Amygdala (tissue), 56 donors: ENCODE measurements at regions not wholly inside any gene's neighbourhood (a gene's known extent, or its start where the extent isn't known, plus 50 kb on each side); places are given as distances from the start of the nearest gene placed in this dataset.

Experiments
- DNase-seq, 56 donors: peaks; one replicate each; lab custom pipeline; 2025; lab: John Stamatoyannopoulos, UW

DNA sequence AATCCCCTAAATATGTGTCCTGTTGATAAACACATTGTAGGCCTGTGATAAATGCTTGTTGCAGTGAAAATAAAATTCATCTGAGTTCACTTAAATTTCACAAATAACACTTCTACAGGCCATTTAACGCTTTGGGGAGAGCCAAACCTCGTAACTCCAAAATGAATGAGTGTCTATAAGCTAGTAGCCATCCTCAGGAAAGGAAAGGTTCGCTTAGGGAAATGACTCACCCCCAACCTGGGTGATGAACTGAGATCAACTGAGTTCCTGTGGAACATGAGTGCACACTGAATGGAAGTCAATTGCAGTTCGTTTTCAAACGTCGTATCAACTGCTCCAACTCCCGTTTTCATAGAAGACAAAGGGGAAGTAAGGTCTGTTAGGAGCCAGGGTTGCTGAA lies 527.6 kb upstream of the ID2 start:
- no peak for DNase-seq

DNA sequence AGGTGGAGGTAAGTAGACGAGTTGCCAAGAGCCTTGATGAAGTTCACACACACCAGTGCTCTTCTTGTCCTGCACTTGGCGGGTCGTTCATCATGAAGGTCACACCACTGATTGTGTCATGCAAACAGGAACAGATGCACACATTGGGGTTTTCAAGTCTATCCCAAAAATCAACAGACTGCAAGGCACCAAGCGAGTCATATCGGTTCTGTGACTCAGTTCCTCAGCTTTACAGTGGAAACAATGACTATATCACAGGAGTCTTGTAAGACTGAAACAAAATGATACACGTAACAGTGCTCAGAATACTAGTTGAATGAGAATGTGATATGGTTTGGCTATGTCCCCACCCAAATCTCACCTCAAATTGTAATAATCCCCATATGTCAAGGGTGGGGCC lies 526.9 kb upstream of the ID2 start:
- no peak for DNase-seq

DNA sequence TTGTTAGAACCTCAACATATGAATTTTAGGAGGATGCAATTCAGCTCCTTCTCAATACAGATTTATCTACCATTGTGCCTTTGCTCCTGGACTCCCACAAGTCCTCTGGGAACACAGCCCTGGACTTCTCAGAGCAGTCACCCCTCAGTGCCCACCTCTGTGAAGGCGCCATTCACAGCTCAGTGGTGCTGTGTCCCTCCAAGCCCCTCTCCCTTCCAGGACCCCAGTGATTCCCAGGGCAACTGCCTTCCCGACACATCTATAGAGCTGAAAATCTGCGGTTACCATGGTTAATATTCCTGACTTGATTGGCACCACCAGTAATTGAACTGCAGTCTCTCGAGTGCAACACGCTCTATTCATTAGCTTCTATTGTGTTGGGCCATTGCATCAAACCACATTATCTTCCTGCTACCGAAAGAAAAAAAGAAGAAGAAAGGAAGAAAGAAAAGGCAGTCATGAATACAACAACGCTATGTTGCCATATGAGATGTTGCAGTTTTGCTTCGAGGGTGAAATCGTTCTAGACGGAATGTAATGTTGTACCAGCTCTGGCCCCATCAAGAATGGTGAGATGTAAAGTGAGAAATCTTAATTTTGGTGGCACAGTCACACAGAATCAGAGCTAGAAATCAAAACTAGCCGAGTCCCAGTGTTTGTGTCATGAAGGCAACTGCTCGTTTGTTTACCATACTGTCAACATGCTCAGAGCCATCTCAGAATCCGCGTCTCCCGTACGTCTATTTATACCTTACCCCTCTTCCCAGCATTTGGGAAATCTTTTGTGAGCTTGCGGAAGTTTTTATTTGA lies 524.0 kb upstream of the ID2 start:
- DNase-seq: no peak

DNA sequence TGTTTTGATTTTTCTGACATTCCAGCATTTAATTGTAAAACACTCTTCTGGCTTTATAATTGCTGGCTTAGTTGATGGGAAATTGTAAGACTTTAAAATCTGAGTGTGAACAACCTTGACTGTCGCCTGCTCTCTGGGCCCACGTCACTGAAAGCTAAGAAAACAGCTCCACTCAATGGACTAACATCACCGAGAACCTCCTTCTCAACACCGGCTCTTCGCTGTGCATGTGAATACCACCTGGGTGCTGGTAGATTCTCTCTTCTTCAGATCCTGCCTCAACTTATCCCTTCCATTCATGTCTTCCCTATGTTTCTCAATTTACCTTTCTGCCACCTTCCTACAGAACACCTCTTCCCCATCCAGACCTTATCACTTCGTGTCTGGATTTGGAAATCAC lies 523.1 kb upstream of the ID2 start:
- DNase-seq: no peak

DNA sequence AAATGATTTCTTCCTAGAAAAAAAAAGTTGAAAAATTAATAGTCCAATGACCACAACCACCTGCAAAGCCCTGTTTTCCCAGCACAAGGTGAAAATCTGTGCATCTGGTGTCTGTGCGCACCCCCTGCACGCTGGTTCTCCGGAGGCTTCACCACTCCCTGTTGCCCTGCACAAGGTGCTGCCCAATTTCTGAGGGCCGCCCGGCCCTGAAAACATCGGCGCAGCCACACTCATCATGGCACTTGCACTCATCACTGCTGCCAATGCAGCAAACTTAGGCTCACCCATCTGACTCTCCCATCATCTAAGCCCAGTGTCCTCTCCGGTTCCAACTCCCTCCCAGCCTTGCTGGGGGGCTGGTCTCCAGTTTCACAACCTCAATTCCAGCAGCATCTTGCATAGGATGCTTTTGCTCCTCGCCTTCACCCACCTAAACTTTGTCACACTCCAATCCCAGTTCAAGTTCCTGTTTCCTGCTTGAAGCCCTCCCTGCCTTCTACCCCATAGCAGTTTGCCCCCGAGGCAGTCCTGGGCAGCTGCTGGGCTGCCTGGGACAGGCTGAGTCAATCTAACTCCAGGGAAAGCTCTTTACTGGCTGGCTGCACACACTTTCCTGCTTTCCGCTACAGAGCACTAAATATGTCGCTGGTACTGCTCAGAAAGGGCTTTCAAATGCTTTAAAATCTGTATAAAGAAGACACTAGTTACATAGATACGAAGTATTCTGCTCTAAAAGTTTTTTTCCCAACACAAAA lies 522.5 kb upstream of the ID2 start:
- no peak for DNase-seq

DNA sequence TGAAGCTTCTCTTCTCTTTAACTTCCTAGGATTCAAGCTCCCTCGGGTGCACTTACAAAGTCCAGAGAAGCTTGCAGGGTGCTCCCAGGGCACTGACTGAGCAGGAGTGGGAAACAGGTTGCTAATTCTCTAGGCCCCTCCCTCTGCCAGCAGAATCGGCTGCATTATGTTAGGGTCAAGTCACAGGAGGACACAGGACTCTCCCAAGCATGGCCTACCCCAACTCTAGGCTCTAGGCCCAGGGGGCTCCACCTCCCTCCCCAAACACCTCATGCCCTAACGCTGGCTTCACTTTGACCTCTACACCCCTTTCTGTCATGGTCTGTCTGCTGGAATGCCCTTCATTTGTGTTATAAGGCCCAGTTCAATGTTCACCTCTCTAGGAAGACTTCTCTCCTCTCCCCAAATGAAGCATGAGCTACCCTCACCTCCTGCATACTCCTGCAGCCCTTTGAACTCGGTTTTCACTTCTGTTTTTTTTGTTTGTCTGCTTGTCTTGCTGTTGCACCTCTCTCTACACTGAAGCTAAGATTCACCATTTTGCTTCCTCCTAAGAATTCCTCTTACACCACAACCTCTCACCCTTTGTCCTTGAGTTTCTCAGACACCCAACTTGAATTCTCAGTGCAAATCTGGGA lies 521.8 kb upstream of the ID2 start:
- DNase-seq: no peak

DNA sequence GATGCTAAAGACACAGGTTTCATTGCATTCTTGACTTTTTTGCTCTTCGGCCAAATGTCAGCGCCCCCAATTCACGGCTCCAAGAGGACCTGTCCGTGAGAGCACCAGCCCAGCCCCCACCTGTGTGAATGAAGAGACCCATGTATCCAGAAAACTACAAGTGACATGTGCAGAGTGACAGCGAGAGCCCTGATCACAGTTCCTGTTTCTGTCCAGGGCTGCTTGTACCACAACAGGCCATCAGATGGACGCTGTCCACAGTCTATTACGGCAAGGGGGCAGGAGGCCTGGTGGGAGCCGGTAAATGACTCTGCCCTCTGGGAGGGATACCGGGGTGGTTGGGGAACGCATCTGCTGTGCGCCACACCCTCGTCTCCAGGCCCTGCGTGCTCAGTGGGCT lies 520.9 kb upstream of the ID2 start:
- DNase-seq: no peak

DNA sequence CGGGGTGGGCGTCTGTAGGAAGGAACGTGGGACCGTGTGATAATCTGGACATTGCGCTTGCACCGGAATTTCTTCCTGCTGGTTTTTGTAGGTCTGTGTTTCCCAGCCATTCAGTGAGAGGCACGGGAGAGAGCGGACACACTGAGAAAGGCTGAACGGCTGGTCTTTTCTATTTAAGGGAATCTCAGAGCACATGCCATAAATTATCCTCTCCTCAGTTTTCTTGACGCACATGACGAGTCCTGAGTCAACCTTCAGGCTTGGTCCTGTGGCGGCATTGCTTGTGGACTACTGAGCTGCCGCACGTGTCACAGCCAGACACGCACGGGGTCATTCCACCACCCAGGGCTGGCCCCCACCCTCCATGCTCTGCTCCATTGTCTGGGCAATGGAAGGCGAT lies 519.3 kb upstream of the ID2 start:
- no peak for DNase-seq

DNA sequence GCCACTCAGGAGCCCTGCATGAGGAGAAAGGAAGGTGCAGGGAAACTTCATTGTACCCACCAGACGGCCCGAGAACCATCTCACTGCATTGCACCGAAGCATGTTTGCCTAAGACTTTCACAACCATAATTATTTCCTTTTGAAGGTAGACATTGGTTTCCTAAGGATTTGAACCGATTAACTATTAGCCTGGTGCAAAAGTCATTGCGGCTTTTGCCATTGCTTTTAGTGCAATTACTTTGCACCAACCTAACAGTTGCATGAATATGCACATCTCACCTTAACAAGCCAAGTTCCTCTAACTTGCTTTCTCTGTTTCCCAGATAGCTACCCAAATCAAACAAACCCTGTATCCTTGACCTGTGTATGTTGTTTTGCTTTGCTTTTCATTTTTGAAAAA lies 516.3 kb upstream of the ID2 start:
- DNase-seq: no peak

DNA sequence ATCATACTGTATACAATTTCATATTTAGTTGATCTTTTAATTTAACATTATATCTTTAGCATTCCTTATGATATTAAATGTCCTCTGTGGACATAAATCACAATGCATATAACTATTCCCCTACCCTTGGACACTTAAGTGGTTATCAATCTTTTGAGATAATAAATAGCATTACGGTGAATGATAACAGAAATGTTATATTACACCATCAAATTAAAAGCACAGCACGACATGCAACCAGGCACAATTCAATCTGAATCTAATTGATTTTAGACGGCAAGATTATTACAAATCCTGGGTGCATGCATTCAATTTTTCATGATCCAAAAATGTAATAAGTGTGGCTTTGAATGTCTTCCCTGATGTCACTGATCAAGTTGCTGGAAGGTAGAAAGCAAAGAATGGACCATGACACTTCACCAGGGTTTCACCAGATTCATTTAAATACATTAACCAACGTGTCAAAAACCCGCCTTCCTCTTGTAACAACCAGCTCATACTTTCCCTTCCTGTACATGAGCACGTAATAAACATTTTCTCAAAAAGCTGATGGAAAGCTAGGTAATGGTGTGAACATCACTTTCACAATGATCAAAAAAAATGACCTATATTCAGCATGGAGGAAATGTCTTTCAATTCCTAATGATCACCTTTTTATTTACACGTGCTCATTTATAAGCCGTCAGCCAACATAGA lies 513.7 kb upstream of the ID2 start:
- no peak for DNase-seq

DNA sequence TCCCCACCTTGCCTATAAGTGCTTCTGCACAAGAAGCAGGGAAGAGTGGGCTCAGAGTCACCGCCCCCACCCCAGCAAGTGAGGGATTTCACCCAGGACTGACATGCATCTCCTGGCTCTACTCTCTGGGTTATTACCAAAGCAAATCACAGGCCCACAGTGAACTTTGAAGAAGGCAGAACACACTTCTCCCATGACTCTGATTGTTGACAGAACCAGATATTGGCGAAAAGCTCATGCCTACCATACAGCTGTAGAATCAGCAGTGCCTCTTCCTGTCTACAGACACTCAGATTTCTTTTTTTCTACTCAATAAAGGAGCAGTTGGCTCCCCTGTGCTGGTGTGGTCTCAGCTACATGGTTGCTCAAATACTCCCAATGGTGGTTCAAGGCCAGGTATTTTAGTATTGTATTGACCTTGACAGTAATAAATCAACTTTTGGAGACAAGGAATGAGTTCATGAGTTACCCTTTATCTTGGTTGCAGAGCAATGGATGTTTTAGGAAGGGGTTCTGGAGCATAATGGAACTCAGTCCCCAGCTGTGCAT lies 512.9 kb upstream of the ID2 start:
- no peak for DNase-seq

DNA sequence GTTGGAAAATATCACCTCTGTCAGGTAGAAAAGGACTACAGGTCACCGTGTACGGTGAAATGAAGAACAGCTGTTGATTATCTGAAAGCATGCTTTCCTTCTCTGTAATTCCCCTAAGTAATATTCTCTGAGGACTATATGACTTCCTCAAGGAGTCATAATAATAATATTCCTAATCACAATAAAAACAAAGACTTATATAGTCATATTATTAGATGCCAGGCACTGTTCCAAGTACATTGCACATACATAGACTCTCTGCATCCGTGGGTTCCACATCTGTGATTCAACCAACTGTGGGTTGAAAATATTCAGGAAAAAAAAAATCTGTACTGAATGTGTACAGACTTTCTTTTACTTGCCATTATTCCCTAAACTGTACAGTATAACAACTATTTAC lies 512.4 kb upstream of the ID2 start:
- no peak for DNase-seq

DNA sequence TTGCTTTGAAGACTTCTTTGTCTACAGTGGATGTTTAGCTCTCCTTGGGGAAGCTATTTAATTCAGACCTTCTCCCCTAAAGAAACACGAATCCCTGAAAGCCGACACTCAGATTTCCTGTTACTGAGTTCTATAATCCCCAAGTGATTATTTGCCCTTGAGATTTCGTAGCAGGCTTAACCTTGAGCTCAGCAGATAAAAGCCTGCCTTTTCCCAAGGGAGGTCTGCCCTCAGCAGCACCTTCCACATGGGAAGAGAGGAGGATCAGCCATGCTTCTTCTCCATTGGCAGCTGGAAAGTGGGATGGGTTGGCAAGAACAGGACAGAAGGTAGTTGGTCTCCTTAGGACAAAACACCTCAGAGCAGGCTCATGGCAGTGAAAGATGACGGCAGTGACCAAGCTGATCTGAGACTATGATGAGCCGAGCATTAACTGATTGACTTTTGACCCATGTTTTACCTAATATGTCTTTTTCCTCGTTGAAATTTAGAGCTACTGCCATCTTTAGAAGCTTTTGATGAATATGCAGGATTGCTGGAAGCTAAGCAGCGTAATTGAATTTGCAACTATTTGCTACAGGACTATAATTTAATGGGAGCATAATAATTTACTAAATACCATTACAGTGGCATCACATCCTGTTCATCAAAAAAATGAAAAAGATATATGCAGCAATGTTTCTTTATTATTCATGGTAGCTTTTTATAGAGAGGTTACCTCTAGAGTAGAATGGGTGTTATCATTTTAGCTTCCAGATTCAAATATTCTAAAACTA lies 511.1 kb upstream of the ID2 start:
- DNase-seq: no peak

DNA sequence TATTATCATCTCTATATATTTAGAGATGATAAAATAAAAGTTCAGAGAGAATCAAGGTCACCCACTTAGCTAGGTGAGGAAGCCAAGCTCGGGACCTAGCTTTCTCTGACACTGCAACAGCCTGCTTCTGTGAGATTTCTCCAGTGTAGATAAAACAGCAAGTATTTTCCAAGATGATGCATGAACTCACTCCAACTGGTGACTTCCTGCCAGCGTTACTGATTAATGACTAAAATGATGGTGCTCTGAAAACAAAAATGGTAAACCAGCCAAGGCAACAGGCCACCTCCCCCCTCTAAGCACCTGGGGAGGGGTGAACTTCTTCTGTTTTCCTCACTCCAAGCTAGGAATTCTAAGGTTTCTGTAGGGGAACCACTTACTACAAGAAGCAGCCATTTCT lies 510.2 kb upstream of the ID2 start:
- no peak for DNase-seq

DNA sequence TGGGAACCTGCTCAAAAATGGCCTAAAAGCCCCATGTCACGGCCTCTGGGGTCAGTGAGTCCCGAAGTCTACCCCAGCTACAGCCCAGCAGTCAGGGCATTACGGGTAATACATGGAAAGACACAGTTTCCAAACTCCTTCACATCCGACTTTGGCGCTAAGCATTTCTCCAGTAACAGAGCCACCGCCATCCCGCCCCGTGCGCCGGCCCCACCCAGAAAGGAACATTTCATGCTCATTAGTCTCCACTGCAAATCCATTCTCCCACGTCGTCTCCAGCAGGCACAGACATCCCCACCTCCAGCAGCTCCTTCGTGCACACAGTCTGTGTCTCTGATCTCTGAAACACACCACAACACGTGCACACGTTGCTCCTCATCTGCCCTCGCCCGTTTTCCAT lies 509.2 kb upstream of the ID2 start:
- DNase-seq: no peak

DNA sequence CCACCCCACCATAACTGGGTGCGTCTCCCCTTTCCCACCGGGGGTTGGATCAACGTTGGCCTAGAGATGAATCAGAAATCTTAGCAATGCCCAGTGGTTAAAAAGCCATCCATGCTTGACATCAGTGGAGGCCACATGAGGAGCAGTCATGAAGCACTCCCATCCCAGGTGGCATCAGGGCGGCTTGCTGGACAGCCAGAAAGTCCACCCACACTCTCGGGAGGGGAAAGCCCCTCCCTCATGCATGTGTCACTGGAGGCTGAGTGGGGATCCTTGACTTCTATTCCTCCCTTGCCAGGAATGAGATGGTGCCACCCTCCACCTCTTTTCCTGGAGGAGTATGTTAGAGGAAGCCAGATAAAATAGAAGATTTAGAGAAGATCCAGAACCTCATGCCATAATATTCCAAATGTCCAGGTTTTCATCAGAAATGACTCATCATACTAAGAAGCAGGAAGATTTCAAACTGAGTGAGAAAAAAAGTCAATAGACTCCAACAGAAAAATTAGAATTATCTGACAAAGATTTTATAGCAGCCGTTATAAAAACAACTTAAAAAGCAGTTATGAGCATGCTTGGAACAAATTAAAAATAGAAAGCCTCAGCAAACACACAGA lies 507.1 kb upstream of the ID2 start:
- DNase-seq: no peak

DNA sequence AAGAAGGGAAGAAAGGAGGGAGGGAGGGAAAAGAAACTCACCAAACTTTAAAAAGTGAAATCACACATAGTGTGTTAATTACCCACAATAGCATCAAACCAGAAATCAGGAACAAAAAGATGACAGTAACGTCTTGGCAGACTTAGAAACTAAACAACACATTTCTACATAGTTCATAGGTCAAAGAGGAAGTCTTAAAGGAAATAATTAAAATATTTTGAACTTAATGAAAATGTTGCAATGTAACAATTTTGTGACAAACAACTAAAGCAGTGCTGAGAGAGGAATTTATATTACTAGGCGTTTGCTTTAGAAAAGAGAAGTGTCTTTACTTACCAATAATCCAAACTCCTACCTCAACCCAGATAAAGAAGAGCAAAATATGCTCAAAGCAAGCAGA lies 505.0 kb upstream of the ID2 start:
- no peak for DNase-seq

DNA sequence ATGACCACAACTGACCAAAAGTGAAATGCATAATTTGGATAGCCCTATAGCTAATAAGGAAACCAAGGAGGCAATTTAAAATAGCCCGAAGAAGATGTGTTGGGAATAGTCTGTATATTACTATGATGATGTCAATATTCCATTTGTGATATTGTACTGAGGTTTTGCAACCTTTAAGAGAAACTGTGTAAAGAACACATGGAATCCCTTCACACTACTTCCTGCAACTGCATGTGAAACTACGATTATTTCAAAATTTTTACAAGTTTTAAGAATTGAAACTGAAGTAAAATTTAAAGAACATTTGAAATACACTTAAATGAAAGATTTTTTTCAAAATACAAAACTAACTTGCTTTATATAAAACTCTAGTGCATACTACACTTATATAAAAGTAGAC lies 504.3 kb upstream of the ID2 start:
- no peak for DNase-seq

DNA sequence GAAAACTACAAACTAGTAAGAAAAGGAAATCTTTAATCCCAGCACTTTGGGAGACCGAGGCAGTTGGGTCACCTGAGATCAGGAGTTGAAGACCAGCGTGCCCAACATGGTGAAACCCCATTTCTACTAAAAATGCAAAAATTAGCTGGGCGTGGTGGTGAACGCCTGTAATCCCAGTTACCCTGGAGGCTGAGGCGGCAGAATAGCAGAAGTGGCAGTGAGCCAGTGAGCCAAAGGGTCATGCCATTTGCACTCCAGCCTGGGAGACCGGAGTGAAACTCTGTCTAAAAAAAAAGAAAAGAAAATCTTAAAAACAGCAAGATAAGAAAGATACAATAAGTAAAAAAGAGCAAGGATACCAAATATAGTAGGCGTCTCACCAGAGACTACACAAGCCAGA lies 502.9 kb upstream of the ID2 start:
- DNase-seq: no peak

DNA sequence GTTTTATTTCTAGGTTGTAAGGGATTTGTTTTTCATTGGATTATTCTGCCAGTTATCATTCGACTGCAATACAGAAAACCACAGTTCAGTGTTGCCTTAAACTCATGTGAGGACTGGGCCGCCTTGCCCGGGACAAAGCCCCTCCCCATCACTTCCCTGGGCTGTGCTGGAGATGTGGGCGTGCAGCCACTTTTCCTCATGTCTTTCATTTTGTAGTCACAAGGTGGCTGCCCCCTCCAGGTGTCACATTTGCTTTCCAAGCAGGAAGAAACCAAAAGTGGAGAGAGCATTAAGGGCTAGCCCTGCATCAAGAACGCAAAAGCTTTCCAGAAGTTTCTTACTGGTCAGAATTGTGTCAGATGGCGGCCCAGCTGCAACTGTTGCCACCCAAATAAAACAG lies 492.5 kb upstream of the ID2 start:
- DNase-seq: no peak
